Activated CD4-positive, alpha-beta T cell treated with anti-CD3 and anti-CD28 coated beads, Interleukin-2, amount 10 ng/mL, durations not matched to agents 24 days and 14 days (primary cell): ENCODE measurements at regions not wholly inside any gene's neighbourhood (a gene's known extent, or its start where the extent isn't known, plus 50 kb on each side); places are given as distances from the start of the nearest gene placed in this dataset.

Source experiments
- DNase-seq: peaks from one replicate; pipeline ENCODE4 v3.0.0; 2022
- H3K27ac Mint-ChIP-seq: one replicate; pipeline ENCODE4 v1.8.0; 2022; ENCODE audit warnings: mild to moderate bottlenecking, mixed read lengths
- H3K27me3 Mint-ChIP-seq: one replicate; pipeline ENCODE4 v1.8.0; 2022; ENCODE audit warnings: mixed read lengths
- H3K36me3 Mint-ChIP-seq: one replicate; pipeline ENCODE4 v1.8.0; 2022; ENCODE audit warnings: low read depth, mild to moderate bottlenecking, mixed read lengths
- H3K4me1 Mint-ChIP-seq: one replicate; pipeline ENCODE4 v1.8.0; 2021; ENCODE audit warnings: mixed read lengths
- H3K4me3 Mint-ChIP-seq: one replicate; pipeline ENCODE4 v1.8.0; 2022; ENCODE audit warnings: mild to moderate bottlenecking, moderate library complexity, mixed read lengths
- H3K9me3 Mint-ChIP-seq: one replicate; pipeline ENCODE4 v1.8.0; 2021; ENCODE audit warnings: mixed read lengths
- intact Hi-C: fragments of 100-400 bp; cut with micrococcal nuclease; formaldehyde crosslinking; loops from one replicate; pipeline ENCODE4 v1.15.1; 2023

DNA sequence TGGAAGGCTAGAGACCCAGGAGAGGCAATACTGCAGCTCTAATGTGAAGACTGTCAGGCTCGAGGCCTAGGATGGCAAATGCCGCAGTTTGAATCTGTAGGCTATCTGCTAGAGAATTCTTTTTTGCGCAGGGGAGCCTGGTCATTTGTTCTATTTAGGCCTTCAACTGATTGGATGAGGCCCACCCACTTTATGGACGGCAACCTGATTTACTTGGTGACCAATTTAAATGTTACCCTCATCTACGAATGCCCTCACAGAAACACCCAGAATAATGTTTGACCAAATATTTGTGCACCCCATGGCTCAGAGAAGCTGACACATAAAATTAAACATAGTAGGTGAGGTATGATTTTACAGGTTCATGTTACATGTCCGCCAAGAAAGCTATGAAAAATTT lies 300.7 kb upstream of the GRM7 start:
- Mint-ChIP-seq H3K36me3 (no peaks in the 10 kb centered on the region), H3K27ac (no peak overlapping the region), H3K4me1 (no peaks in the 10 kb centered on the region), H3K27me3 (no peaks in the 10 kb centered on the region), H3K4me3 (no peak overlapping the region), H3K9me3 (peaks cover 11% of the 10 kb centered on the region)
- no peak for DNase-seq
- intact Hi-C loops: no loop called here

DNA sequence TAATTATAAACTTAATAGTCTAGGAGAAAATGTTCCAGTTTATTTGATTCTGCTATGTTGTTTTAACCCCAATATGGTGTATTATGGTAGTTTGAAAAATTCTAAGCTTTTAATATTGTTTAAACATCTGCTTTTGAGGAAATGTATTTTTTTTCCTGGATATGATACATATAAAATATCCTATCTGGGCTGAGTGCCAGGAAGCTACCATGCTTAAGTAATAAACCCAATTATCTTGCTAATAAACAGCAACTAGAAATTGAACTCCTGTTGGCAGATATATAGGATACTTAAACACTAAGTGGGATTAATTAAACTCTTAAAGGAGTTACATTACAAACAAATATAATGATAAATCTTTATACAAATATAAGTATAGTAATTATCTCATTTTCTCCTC lies 293.7 kb upstream of the GRM7 start:
- Mint-ChIP-seq H3K36me3 (no peaks in the 10 kb centered on the region), H3K4me3 (no peak overlapping the region), H3K27ac (no peak overlapping the region), H3K27me3 (no peaks in the 10 kb centered on the region), H3K9me3 (peaks cover 4% of the 10 kb centered on the region), H3K4me1 (no peaks in the 10 kb centered on the region)
- no peak for DNase-seq
- intact Hi-C loops: no loop called here

- no peak overlapping the region for H3K27ac Mint-ChIP-seq
- DNase-seq: no peak
- H3K9me3 Mint-ChIP-seq: no peaks in the 10 kb centered on the region
- no peaks in the 10 kb centered on the region for H3K27me3 Mint-ChIP-seq
- intact Hi-C loops: no loop called here
- no peaks in the 10 kb centered on the region for H3K4me1 Mint-ChIP-seq
- no peak overlapping the region for H3K4me3 Mint-ChIP-seq
- H3K36me3 Mint-ChIP-seq: no peaks in the 10 kb centered on the region
Observed at GRCh38 chr3:6568999-6569493, 291.9 kb upstream of the GRM7 start.

DNA sequence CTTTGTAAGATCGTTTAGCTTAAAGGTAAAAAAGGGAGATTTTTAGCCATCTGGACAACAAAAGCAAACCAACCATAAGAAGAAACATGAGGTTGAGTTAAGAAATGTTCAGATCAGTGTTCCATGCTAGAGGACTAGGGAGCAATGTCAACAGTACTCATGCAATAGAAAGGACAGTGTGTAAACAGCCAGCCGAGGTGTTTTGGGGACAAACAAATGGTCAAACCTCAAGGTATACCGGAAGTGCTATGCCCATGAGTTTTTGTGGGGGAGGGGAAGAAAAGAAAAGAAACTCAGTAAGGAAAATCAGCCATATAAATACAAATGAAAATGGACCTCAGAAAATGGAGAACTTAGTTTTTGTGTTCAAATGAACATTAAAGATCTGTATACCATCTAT lies 289.5 kb upstream of the GRM7 start:
- intact Hi-C loops: no loop called here
- no peaks in the 10 kb centered on the region for H3K9me3 Mint-ChIP-seq
- H3K27me3 Mint-ChIP-seq: no peaks in the 10 kb centered on the region
- H3K4me3 Mint-ChIP-seq: no peak overlapping the region
- no peak for DNase-seq
- no peaks in the 10 kb centered on the region for H3K36me3 Mint-ChIP-seq
- no peak overlapping the region for H3K27ac Mint-ChIP-seq
- no peaks in the 10 kb centered on the region for H3K4me1 Mint-ChIP-seq

DNA sequence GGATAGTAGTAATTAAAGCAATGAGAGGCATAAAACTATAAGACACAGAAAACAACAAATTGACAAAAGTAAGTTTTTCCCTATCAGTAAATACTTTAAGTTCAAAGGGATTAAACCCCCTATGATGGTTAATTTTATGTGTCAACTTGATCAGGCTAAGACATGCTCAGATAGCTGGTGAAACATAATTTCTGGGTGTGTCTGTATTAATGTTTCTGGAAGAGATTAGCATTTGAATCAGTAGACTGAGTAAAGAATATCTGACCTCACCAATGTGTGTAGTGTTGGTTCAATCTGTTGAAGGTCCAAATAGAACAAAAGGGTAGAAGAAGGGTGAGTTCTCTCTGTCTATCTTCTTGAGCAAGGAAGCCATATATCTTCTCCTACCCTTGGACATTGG lies 283.3 kb upstream of the GRM7 start:
- no peak overlapping the region for H3K27ac Mint-ChIP-seq
- H3K9me3 Mint-ChIP-seq: no peaks in the 10 kb centered on the region
- no peaks in the 10 kb centered on the region for H3K27me3 Mint-ChIP-seq
- H3K36me3 Mint-ChIP-seq: no peaks in the 10 kb centered on the region
- H3K4me1 Mint-ChIP-seq: no peaks in the 10 kb centered on the region
- no peak overlapping the region for H3K4me3 Mint-ChIP-seq
- no peak for DNase-seq
- intact Hi-C loops: no loop called here

DNA sequence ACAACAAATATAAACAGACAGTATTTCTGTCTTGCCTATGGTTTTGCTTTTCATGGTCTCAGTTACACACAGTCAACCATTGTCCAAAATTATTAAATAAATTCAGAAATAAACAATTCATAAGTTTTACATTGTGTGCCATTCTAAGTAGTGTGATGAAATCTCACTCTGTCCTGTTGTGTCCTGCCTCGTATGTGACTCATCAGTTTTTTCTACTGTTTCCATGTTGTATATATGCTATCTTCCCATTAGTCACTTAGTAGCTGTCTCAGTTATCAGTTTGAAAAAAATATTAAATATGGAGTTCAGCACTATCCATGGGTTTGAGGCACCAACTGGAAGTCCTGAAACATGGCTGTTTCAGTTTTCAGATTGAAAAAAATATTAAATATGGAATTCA lies 282.4 kb upstream of the GRM7 start:
- no peak for DNase-seq
- Mint-ChIP-seq H3K4me1 (no peaks in the 10 kb centered on the region), H3K4me3 (no peak overlapping the region), H3K27ac (no peak overlapping the region), H3K9me3 (no peaks in the 10 kb centered on the region), H3K27me3 (no peaks in the 10 kb centered on the region), H3K36me3 (no peaks in the 10 kb centered on the region)
- intact Hi-C loops: no loop called here

DNA sequence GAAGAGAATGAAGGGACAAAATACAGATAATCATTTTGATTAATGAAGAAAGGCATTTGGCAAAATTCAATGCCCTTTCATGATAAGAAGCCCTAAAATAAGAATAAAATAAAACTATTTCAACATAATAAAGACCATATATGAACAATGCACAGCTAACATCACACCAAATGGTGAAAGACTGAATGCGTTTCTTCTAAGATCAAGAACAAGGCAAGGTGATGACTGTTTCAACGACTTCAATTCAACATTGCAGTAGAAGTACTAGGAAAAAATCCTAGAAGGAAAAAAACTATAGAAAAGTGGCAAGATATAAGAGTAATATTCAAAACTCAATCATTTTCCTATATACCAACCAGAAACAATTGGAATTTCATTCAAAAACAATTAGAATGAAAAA lies 280.1 kb upstream of the GRM7 start:
- Mint-ChIP-seq H3K9me3 (no peaks in the 10 kb centered on the region), H3K27me3 (no peaks in the 10 kb centered on the region), H3K36me3 (no peaks in the 10 kb centered on the region), H3K27ac (no peak overlapping the region), H3K4me1 (no peaks in the 10 kb centered on the region), H3K4me3 (no peak overlapping the region)
- intact Hi-C loops: no loop called here
- no peak for DNase-seq

DNA sequence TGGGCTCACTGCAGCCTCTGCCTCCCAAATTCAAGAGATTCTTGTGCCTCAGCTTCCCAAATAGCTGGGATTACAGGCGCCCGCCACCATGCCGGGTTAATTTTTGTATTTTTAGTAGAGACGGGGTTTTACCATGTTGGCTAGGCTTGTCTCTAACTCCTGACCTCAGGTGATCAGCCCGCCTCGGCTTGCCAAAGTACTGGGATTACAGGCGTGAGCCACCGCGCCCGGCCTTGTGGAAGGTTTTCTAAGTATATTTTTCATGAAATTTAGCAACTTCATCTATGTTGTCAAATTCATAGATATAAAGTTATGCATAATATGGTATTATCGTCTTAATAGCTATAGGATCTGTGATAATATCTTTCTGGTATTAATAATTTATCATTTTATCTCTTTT lies 275.6 kb upstream of the GRM7 start:
- H3K27ac Mint-ChIP-seq: no peak overlapping the region
- H3K36me3 Mint-ChIP-seq: no peaks in the 10 kb centered on the region
- H3K4me3 Mint-ChIP-seq: no peak overlapping the region
- intact Hi-C loops: no loop called here
- H3K4me1 Mint-ChIP-seq: no peaks in the 10 kb centered on the region
- H3K9me3 Mint-ChIP-seq: peaks cover 9% of the 10 kb centered on the region
- no peaks in the 10 kb centered on the region for H3K27me3 Mint-ChIP-seq
- DNase-seq: no peak

GRCh38 chr3:6600237-6600636 lies 260.7 kb upstream of the GRM7 start:
- DNase-seq: no peak
- intact Hi-C loops: no loop called here
- Mint-ChIP-seq H3K27ac (no peak overlapping the region), H3K9me3 (peaks cover 11% of the 10 kb centered on the region), H3K27me3 (no peaks in the 10 kb centered on the region), H3K4me1 (no peaks in the 10 kb centered on the region), H3K36me3 (no peaks in the 10 kb centered on the region), H3K4me3 (no peak overlapping the region)

DNA sequence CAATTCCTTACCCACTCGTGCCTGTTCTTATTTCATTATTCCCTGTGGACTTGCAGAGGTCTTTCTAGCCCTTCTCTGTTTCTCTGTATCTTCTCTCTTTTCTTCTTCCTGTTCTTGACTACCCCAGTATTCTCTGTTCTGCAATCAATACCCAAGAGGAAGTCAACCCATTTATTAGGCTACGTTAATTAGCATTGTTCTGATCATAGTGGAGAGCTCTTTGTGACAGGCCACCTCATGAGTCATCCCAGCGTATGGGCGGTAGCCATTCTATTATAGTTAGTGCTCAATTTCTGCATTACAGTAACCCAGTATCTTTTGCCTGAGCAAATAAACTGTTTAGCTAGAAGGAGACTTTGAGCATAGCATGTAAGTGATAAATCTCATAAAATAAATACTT lies 259.5 kb upstream of the GRM7 start:
- intact Hi-C loops: no loop called here
- Mint-ChIP-seq H3K36me3 (no peaks in the 10 kb centered on the region), H3K27me3 (no peaks in the 10 kb centered on the region), H3K27ac (no peak overlapping the region), H3K9me3 (peaks cover 11% of the 10 kb centered on the region), H3K4me3 (no peak overlapping the region), H3K4me1 (no peaks in the 10 kb centered on the region)
- no peak for DNase-seq

DNA sequence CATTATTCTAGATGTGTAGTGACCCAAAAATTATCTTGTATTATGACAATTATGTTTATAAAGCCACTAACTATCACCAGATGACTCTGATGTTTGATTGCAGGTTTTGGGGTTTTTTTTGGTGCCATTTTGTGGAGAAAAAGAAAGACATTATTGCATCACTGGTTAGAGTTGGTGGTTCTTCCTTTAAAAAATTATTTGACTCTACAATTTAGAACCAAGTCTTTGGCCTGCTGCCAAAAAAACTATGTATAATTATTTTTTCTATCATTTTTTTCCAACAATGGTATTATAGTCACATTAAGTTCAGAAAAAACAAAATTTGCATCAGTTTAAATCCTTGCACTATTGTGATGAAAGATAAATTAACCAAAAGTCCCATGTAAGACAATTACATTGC lies 258.6 kb upstream of the GRM7 start:
- Mint-ChIP-seq H3K9me3 (peaks cover 11% of the 10 kb centered on the region), H3K4me3 (no peak overlapping the region), H3K27ac (no peak overlapping the region), H3K4me1 (no peaks in the 10 kb centered on the region), H3K27me3 (no peaks in the 10 kb centered on the region), H3K36me3 (no peaks in the 10 kb centered on the region)
- intact Hi-C loops: no loop called here
- DNase-seq: no peak

- Mint-ChIP-seq H3K36me3 (no peaks in the 10 kb centered on the region), H3K9me3 (peaks cover 5% of the 10 kb centered on the region), H3K4me1 (no peaks in the 10 kb centered on the region), H3K27ac (no peak overlapping the region), H3K27me3 (no peaks in the 10 kb centered on the region), H3K4me3 (no peak overlapping the region)
- intact Hi-C loops: no loop called here
- DNase-seq: no peak
Observed at GRCh38 chr3:6605227-6605626, 255.7 kb upstream of the GRM7 start.

- H3K9me3 Mint-ChIP-seq: no peaks in the 10 kb centered on the region
- H3K4me3 Mint-ChIP-seq: no peak overlapping the region
- no peaks in the 10 kb centered on the region for H3K4me1 Mint-ChIP-seq
- H3K27me3 Mint-ChIP-seq: no peaks in the 10 kb centered on the region
- no peaks in the 10 kb centered on the region for H3K36me3 Mint-ChIP-seq
- intact Hi-C loops: no loop called here
- H3K27ac Mint-ChIP-seq: no peak overlapping the region
- no peak for DNase-seq
Observed at GRCh38 chr3:6608843-6609242, 252.1 kb upstream of the GRM7 start.

DNA sequence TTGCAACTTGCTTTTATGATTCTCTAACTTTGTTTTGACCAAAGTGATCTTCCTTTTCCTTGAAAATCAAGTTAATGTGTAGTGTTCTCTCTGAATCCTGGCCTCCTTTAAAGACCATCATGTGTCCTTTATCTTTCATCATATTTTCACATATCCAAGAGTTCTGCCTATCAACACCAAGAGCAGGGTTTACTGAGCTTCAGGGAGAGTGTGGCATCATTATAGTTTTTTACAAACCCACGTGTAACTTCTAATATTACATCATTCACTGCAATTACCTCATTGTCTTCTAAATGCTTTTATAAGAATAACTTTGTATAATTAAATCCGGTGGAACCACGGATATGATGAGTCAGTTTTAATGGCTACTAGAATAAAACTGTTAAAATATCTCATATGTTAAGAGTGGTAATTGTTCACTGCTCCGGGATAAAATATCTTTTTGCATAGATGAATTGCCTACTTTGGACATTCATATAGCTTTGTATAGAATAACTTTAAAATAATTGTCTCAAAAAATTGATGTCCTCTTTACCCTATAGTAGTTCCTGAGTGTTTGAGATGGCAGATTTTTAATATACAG lies 248.8 kb upstream of the GRM7 start:
- Mint-ChIP-seq H3K27ac (no peak overlapping the region), H3K36me3 (no peaks in the 10 kb centered on the region)

DNA sequence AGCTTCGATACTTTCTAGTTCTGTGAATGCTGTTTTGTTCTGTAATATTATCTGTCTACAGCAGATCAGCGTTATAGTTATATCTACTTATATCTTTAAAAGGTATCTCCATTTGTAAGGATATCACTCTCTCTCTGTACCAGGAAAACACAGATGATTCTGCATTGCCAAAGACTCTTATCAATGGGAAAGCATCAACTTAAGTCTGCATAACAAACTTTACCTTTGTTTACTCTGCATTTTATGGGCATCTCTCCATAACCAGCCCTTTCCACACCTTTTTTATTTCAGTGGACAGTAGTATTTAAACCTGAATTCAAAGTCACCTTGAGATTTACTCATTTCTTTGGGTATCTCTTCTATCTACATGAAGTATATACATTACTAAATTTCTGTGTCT lies 238.7 kb upstream of the GRM7 start:
- intact Hi-C loops: no loop called here
- no peaks in the 10 kb centered on the region for H3K4me1 Mint-ChIP-seq
- peaks cover 8% of the 10 kb centered on the region for H3K9me3 Mint-ChIP-seq
- H3K27ac Mint-ChIP-seq: no peak overlapping the region
- no peaks in the 10 kb centered on the region for H3K27me3 Mint-ChIP-seq
- DNase-seq: no peak
- no peak overlapping the region for H3K4me3 Mint-ChIP-seq
- no peaks in the 10 kb centered on the region for H3K36me3 Mint-ChIP-seq

More for the DNA sequence above, 248.8 kb upstream of the GRM7 start:
- Mint-ChIP-seq H3K9me3 (no peaks in the 10 kb centered on the region), H3K4me3 (no peak overlapping the region), H3K4me1 (no peaks in the 10 kb centered on the region), H3K27me3 (no peaks in the 10 kb centered on the region)
- no peak for DNase-seq
- intact Hi-C loops: no loop called here
